ENCODE measurements at regions not wholly inside any gene's neighbourhood (a gene's known extent, or its start where the extent isn't known, plus 50 kb on each side); places are given as distances from the start of the nearest gene placed in this dataset.

DNA sequence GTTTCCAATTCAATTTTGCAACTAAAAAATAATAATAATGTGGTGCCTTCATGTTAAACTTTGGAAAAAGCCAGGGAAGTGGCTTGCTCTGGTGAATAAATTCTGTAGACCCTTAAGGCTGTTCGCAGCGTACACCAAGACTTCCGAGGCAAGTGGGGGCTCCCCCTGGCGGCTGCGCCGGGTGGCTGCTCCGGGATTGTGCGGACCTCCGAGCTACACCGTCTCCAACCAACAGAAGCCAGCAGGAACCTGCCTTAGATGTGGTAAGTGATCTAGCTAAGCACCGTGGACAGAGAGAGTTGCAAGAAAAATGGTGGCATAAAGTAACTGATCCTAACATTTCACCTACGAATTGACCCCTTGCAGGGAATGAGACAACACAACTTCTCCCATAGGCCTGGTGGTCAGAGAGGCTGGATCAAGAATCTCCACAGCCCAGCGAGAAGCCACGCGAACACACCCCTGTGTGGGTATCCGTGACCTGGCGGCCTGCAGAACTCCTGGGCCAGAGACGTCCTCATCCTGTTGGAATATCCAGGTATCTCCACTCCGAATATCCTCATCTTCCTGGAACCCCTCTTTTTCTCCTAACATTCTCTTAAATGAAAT lies 69.6 kb downstream of the TBXT start:
- TF ChIP-seq, protein P1, sequence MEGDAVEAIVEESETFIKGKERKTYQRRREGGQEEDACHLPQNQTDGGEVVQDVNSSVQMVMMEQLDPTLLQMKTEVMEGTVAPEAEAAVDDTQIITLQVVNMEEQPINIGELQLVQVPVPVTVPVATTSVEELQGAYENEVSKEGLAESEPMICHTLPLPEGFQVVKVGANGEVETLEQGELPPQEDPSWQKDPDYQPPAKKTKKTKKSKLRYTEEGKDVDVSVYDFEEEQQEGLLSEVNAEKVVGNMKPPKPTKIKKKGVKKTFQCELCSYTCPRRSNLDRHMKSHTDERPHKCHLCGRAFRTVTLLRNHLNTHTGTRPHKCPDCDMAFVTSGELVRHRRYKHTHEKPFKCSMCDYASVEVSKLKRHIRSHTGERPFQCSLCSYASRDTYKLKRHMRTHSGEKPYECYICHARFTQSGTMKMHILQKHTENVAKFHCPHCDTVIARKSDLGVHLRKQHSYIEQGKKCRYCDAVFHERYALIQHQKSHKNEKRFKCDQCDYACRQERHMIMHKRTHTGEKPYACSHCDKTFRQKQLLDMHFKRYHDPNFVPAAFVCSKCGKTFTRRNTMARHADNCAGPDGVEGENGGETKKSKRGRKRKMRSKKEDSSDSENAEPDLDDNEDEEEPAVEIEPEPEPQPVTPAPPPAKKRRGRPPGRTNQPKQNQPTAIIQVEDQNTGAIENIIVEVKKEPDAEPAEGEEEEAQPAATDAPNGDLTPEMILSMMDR (IDR thresholded peaks at IDR 0.05; ENCODE audit: insufficient read depth, low read length), result peak; percentile 69
- no peak for TF ChIP-seq POLR2AphosphoS5 (IDR thresholded peaks at IDR 0.05; ENCODE audit: low read depth)
- TF ChIP-seq, protein P2, sequence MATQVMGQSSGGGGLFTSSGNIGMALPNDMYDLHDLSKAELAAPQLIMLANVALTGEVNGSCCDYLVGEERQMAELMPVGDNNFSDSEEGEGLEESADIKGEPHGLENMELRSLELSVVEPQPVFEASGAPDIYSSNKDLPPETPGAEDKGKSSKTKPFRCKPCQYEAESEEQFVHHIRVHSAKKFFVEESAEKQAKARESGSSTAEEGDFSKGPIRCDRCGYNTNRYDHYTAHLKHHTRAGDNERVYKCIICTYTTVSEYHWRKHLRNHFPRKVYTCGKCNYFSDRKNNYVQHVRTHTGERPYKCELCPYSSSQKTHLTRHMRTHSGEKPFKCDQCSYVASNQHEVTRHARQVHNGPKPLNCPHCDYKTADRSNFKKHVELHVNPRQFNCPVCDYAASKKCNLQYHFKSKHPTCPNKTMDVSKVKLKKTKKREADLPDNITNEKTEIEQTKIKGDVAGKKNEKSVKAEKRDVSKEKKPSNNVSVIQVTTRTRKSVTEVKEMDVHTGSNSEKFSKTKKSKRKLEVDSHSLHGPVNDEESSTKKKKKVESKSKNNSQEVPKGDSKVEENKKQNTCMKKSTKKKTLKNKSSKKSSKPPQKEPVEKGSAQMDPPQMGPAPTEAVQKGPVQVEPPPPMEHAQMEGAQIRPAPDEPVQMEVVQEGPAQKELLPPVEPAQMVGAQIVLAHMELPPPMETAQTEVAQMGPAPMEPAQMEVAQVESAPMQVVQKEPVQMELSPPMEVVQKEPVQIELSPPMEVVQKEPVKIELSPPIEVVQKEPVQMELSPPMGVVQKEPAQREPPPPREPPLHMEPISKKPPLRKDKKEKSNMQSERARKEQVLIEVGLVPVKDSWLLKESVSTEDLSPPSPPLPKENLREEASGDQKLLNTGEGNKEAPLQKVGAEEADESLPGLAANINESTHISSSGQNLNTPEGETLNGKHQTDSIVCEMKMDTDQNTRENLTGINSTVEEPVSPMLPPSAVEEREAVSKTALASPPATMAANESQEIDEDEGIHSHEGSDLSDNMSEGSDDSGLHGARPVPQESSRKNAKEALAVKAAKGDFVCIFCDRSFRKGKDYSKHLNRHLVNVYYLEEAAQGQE (IDR thresholded peaks at IDR 0.05; ENCODE audit: insufficient replicate concordance, low read depth), result no peak

Data from HL-60 (cell line).